Calu3 (cell line): ENCODE measurements at regions not wholly inside any gene's neighbourhood (a gene's known extent, or its start where the extent isn't known, plus 50 kb on each side); places are given as distances from the start of the nearest gene placed in this dataset.

Experiments used
- BruUV-seq: library from RNA; stranded (reverse); fragments of 400-500 nt; replicated peaks from 2 replicates; lab custom pipeline; 2021; lab: Mats Ljungman, UMichigan
- CTCF ChIA-PET: fragments of 300-600 bp; sonication (Branson Sonifier 250); formaldehyde crosslinking; loops from one replicate; lab custom pipeline; 2022; ENCODE audit warnings: antibody characterized with exemption; lab: Charles Lee
- DNase-seq: peaks from one replicate; pipeline ENCODE4 v3.0.0; 2022
- H3K27ac Mint-ChIP-seq: one replicate; pipeline ENCODE4 v1.8.0; 2022; ENCODE audit warnings: mixed read lengths; ENCODE audit not compliant: unreplicated experiment
- H3K27me3 Mint-ChIP-seq: one replicate; pipeline ENCODE4 v1.8.0; 2022; ENCODE audit warnings: mixed read lengths; ENCODE audit not compliant: unreplicated experiment
- H3K36me3 Mint-ChIP-seq: one replicate; pipeline ENCODE4 v1.8.0; 2022; ENCODE audit warnings: mild to moderate bottlenecking, moderate library complexity, mixed read lengths; ENCODE audit not compliant: insufficient read depth, unreplicated experiment
- H3K4me1 Mint-ChIP-seq: one replicate; pipeline ENCODE4 v1.8.0; 2022; ENCODE audit warnings: mild to moderate bottlenecking, low read depth, mixed read lengths; ENCODE audit not compliant: unreplicated experiment
- H3K4me3 Mint-ChIP-seq: one replicate; pipeline ENCODE4 v1.8.0; 2022; ENCODE audit warnings: mild to moderate bottlenecking, low read depth, moderate library complexity, mixed read lengths; ENCODE audit not compliant: unreplicated experiment
- H3K9me3 Mint-ChIP-seq: one replicate; pipeline ENCODE4 v1.8.0; 2022; ENCODE audit warnings: low read depth, mixed read lengths; ENCODE audit not compliant: unreplicated experiment
- CTCF ChIP-seq: fragments of 200-600 bp; IDR thresholded peaks from one replicate; pipeline ENCODE4 v1.8.0; 2022; ENCODE audit warnings: antibody characterized with exemption; ENCODE audit not compliant: unreplicated experiment
- intact Hi-C: fragments of 100-400 bp; cut with micrococcal nuclease; formaldehyde crosslinking; loops from one replicate; pipeline ENCODE4 v1.10.0; 2022; ENCODE audit not compliant: unreplicated experiment

GRCh38 chr1:245060684-245061374 is 94.0 kb upstream of the KIF26B start:
- H3K9me3 Mint-ChIP-seq: no peaks in the 10 kb centered on the region
- no peak for TF ChIP-seq CTCF
- intact Hi-C loops: no loop called here
- no peak overlapping the region for H3K4me3 Mint-ChIP-seq
- H3K4me1 Mint-ChIP-seq: peaks cover 11% of the 10 kb centered on the region
- no TSS peak for BruUV-seq
- no peaks in the 10 kb centered on the region for H3K27me3 Mint-ChIP-seq
- H3K27ac Mint-ChIP-seq: no peak overlapping the region
- CTCF ChIA-PET: no interaction called here
- no peak for DNase-seq
- no peaks in the 10 kb centered on the region for H3K36me3 Mint-ChIP-seq

- no peaks in the 10 kb centered on the region for H3K9me3 Mint-ChIP-seq
- CTCF ChIA-PET: interaction anchor here (0.6 kb wide), 1 partner anchor 1756 kb away, joined by 4 read pairs; no protein-coding TSS in a partner anchor
- H3K27me3 Mint-ChIP-seq: no peaks in the 10 kb centered on the region
- H3K27ac Mint-ChIP-seq: no peak overlapping the region
- peaks cover 11% of the 10 kb centered on the region for H3K4me1 Mint-ChIP-seq
- DNase-seq: no peak
- intact Hi-C loops: no loop called here
- no peak for TF ChIP-seq CTCF
- H3K36me3 Mint-ChIP-seq: no peaks in the 10 kb centered on the region
- BruUV-seq: no TSS peak
- no peak overlapping the region for H3K4me3 Mint-ChIP-seq
These were observed 94.9 kb upstream of the KIF26B start for GRCh38 chr1:245059806-245060424.

- no peak for DNase-seq
- peaks cover 2% of the 10 kb centered on the region for H3K9me3 Mint-ChIP-seq
- intact Hi-C loops: no loop called here
These were observed 95.9 kb upstream of the KIF26B start for GRCh38 chr1:245058882-245059281.

GRCh38 chr1:245058436-245058835 is 96.3 kb upstream of the KIF26B start:
- intact Hi-C loops: no loop called here

More at GRCh38 chr1:245058882-245059281, 95.9 kb upstream of the KIF26B start:
- peaks cover 11% of the 10 kb centered on the region for H3K4me1 Mint-ChIP-seq
- CTCF ChIA-PET: interaction anchor here (0.7 kb wide), 1 partner anchor 494 kb away, joined by 3 read pairs; no protein-coding TSS in a partner anchor
- H3K27ac Mint-ChIP-seq: no peak overlapping the region
- no TSS peak for BruUV-seq
- TF ChIP-seq CTCF: no peak
- no peaks in the 10 kb centered on the region for H3K36me3 Mint-ChIP-seq
- H3K27me3 Mint-ChIP-seq: peaks cover 4% of the 10 kb centered on the region
- H3K4me3 Mint-ChIP-seq: no peak overlapping the region

More at GRCh38 chr1:245058436-245058835, 96.3 kb upstream of the KIF26B start:
- Mint-ChIP-seq H3K9me3 (peaks cover 2% of the 10 kb centered on the region), H3K27me3 (peaks cover 8% of the 10 kb centered on the region), H3K4me3 (no peak overlapping the region), H3K4me1 (peaks cover 11% of the 10 kb centered on the region), H3K36me3 (no peaks in the 10 kb centered on the region), H3K27ac (no peak overlapping the region)
- DNase-seq: no peak
- TF ChIP-seq CTCF: no peak
- BruUV-seq: no TSS peak
- CTCF ChIA-PET: interaction anchor here (0.7 kb wide), 1 partner anchor 495 kb away, joined by 3 read pairs; no protein-coding TSS in a partner anchor
